Endothelial cell of hepatic sinusoid (primary cell): ENCODE measurements at regions not wholly inside any gene's neighbourhood (a gene's known extent, or its start where the extent isn't known, plus 50 kb on each side); places are given as distances from the start of the nearest gene placed in this dataset.

ENCODE experiments used
- in situ Hi-C: cut with HindIII; loops from 2 replicates; pipeline ENCODE4 v1.10.0; 2017; ENCODE audit warnings: low sequenced_read_pairs

DNA sequence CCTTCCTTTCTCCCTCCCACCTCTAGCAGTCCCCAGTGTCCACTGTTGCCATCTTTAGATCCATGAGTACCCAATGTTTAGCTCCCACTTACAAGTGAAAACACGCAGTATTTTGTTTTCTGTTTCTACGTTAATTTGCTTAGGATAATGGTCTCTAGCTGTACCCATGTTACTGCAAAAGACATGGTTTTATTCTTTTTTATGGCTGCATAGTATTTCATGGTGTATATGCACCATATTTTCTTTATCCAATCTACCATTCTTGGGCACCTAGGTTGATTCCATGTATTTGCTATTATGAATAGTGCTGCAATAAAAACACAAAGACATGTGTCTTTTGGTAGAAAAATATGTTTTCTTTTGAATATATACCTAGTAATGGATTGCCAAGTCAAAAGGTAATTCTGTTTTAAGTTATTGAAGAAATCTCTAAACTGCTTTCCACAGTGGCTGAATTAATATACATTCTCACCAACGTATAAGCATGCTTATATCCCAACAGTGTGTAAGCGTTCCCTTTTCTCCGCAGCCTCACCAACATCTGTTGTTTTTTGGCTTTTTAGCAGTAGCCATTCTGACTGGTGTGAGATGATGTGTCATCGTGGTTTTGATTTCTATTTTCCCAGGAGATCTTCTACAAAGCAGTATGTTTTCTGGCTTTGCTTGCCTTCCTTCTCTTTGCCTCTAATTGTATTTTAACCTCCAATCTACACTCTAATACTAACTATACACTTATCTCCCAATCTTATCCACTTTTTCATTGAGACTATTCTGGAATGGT, 179.5 kb upstream of the PHF14 start:
- in situ Hi-C loops, result no loop called here

DNA sequence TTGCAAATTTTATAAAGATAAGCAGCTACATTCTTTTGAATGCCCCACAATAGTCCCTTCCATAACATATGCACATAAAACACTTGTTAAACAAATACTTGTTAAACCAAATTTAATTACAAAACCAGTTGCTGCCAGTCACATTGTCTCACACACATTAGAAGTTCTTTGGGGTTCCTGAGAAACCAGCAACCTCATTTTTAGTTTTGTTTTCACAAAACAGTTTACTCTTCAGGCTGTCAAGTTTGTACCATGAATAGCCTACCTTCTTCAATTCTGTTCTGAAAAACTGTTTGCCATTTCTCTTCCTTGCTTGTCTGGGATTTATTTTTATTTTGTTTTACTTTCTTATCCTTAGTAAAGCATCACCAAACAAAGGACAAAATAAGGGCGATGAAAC, 176.5 kb upstream of the PHF14 start:
- in situ Hi-C loops, result no loop called here

DNA sequence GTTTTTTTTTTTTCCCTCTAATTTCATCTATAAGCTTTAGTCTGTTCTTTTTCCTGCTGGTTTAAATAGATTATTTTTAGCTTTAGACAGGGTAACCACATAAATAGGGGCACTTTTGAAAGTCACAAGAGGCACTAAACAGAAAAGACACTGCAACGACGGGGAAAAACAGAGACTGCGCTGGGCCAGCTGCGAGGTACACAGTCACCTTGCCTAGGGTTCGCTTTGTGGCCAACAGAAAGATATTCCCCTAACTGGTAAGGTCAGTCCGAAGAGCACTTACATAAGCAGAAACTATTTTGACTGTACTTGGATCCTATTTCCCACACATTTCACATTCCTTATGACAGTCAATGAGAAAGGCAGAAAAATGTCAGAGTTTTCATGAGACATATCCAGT, 175.6 kb upstream of the PHF14 start:
- in situ Hi-C loops, result no loop called here

DNA sequence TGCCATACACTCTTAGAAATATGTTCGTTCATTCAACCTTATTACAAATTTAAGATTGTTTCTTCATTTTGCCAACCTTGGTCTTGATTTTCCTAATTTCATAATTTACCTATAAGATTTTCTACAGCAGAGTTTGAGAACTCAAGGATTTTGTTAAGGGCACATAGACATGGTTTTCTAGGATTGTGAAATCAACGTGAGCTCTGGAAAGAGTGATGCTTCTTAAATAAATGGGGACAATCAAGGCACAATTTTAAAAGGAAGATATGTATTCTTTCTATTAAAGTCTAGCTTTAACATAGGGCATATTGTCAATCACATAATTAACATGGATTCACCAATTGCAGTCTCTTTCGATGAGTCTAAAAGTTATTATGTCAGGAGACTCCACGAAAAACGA, 174.2 kb upstream of the PHF14 start:
- in situ Hi-C loops, result no loop called here

DNA sequence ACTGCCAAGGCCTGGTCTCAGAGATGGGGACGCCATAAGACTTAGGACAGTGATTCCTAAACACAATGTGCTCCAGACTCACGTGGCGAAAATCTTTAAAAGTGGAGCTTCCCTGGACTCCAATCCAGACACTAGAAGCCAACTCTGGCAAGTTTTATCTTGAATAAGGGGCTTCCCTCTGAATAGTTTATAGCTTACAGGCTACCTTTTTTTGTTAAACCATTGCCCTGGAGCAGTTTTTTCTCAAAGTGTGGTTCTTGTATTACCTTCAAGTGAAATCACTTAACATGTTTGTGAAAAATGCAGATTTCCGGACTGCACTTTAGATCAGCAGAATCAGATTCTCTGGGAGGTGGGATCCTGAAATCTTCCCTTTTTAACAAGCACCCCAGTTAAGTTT, 171.7 kb upstream of the PHF14 start:
- in situ Hi-C loops, result no loop called here

DNA sequence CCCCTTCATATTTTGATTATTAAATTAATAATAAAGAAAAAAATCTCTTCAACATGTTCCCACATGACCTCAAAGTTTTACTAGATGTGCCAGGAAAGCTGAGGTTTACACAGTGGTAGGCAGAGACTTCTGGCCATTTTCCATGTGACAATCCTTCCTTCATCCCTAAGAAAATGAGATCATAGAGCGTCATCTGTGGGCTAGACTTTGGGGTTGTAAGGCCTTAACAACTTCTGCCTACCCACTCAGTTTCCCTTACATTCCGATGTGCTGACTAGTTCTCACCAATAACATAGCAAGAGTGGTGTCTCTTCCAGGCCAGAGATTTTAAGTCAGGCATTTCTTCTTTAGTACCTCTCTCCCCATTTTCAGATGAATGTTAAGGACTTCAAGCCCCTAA, 171.1 kb upstream of the PHF14 start:
- in situ Hi-C loops, result no loop called here

DNA sequence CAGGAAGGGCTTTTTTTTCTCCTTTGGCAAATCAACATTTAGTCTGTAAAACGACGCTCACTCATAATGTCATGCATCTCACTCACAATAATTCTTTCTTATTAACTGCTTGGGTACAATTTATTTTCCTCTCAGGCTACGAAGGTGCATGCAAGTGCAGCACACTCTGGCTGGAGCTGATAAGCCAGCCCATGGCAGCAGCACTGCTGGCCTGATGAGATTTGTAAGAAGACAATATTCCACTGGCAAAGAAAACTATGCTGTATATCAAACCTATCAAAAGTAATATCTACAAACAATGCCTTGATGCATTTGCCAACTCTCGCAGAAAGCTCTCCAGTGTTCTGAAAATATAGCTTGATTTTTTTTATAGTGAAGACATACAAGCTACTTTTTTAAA, 170.0 kb upstream of the PHF14 start:
- in situ Hi-C loops, result no loop called here

DNA sequence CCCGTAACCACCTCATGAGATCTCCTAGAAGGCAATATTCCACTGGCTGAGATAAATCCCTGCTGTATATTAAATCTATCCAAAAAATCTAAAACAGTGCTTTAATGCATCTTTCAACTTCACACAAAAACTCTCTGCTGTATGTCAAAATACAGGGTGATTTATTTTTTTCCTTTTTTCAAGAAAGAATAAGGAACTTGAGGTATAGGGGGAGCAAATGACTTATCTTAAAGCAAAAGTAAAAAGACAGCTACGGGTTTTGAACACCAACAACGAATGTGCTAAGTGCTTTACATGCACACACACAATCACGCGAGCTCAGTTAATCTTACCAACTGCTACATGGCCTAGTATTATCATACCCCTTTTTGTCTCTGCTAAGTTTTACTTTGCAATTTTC, 168.9 kb upstream of the PHF14 start:
- in situ Hi-C loops, result no loop called here

DNA sequence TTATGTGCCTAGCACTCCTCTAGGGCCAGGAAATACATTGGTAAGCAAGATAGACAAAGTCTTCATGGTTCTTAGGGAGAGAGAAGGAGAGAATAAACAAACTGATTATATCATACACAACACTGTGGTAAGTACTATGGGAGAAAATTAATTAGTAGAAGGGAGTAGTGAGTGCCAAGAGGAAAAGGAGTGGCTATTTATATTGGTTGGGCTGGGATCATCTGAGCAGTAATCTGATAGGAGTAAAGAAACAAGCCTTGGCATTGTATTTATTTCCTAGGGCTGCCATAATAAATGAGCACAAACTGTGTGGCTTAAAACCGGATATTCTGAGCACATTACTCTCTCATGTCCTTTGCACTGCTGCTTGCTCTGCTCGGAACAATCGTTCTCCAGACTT, 158.1 kb upstream of the PHF14 start:
- in situ Hi-C loops, result no loop called here

DNA sequence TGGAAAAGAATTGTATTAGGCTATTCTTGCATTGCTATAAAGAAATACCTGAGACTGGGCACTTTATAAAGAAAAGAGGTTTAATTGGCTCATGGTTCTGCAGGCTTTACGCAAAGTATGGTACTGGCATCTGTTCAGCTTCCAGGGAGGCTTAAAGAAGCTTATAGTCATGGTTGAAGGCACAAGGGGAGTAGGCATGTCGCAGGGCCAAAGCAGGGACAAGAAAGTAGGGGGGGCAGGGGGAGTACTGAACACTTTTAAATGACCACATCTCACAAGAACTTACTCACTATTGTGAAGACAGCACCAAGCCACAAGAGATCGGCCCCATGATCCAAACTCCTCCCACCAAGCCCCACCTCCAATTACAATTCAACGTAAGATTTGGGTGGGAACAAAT, 152.5 kb upstream of the PHF14 start:
- in situ Hi-C loops, result no loop called here

DNA sequence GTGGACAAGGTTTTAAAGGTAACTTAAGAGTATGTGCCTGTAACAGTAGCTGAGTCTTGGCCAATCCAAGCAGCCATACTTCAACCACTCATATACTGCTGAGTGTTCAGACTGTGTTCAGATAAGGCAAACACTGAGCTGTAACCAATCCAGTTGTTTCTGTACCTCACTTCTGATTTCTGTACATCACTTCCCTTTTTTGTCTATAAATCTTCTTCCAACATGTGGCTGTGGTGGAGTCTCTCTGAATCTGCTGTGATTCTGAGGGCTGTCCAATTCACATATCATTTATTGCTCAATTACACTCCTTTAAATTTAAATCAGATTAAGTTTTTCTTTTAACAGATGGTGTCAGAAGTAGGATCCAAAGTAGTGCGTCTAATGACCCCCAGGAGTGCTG, 149.5 kb upstream of the PHF14 start:
- in situ Hi-C loops, result no loop called here

DNA sequence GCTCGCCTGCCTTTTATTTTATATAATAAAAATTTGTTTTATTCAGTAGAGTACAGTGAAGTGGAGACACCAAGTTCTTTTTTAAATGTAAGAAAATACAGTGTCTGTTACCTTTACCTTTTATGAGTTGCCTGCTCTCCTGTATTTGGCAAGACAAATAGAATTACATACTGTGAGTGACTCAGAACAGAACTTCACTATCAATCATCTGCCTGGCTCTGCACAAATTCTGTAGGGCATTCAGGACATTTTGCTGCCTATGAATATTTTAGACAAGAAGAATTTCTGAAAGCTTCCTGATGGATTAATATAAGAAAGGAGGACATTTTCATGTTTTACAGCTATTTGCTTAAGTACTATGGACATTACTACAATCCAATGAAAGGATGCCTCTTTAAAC, 135.4 kb upstream of the PHF14 start:
- in situ Hi-C loops, result no loop called here

DNA sequence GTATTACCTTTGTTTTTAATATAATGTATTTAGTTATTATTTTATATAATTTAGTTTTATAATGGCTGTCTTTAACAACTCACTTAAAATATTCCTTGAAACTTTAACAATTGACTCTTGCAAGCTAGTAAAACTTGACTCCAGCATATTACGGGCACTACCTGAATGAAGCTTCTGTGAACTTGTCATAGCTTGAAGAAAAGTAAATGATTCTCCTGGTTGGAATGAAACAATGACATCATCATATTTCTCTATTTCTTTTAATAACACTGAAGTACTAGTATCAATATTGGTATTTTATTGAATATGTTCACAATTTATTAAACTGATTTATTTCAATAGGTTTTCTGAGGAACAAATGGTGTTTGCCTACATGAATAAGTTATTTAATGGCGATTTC, 128.4 kb upstream of the PHF14 start:
- in situ Hi-C loops, result no loop called here

DNA sequence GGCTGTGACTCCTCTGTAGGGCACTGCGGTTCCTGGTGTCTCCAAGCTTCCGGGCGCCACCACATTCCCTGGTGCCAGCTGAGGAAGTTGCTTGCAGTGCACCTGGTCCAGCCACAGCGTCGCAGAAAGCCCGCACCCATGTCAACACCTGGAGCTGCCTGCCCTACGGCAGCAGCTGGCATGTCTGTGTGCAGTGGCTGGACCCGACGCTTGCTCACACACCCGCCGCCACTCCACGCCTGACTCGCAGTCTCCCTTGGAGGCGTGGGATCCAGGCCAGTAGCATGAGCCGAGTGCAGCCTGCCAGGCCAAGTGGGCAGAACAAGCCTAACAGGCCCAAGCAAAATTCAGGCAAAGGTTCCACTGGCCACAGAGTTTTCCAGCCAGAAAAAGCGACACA, 118.1 kb upstream of the PHF14 start:
- in situ Hi-C loops, result no loop called here

DNA sequence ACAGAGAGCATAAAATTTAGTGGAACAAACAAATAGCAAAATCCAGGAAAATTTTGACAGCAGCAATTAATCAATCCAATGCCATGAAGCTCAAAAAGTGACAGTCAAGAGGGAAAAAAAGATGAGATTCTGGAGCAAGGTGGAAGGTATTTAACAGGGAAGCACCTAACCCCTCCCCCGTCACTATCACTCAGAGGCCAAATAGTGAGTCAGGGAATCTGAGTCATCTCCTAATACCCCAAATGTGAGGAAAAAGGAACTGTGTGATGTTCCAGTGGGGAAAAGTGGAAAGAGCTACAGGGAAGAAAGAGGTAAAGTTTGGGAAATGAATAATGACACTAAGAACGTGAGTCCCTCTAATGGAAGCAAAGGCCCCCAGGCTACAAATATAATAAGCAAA, 113.2 kb upstream of the PHF14 start:
- in situ Hi-C loops, result no loop called here

DNA sequence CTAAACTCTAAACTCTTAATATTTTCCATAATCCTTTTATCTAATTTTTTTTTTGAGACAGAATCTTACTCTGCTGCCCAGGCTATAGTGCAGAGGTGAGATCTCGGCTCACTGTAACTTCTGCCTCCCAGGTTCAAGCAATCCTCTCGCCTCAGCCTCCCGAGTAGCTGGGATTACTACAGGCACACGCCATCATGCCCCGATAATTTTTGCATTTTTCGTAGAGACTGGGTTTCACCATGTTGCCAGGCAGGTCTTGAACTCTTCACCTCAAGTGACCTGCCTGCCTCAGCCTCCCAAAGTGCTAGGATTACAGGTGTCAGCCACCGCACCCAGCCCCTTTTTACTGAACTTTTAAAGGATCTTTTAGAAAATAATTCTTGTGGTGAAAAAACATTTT, 110.2 kb upstream of the PHF14 start:
- in situ Hi-C loops, result no loop called here

DNA sequence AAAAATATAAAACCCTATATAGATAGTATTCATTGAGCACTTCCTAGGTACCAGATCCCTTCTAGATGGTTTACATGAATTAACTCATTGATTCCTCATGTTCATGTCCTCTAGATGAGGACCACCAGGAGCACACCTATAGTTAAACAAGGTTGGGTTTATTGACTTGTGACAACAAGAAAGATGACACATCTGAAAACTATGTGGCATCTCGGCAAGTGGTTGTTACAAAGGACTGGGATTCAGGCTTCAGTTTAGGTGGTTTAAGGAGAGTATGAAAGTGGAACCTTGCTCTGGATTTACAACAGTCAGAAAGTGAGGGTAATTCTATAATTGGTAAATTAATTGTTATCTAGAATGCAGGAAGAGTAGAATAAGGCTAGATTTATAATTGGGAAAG, 99.0 kb upstream of the PHF14 start:
- in situ Hi-C loops, result no loop called here

DNA sequence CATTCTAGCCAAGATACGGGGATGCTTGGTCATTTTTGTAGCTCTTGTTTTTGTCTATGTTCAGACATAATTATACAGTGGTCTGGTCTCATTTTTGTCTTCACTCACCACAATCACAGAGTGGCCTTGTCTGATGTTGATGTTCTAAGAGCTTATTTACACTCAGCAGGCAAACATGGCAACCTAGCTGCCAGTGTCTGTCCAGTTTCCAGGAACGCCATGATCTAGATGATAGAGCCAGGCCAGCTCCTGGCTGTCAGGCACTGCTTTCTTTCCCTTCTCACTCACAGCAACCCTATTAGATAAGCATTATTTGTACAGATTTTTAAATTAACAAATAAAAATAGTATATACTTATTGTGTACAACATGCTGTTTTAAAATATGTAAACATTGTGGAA, 98.6 kb upstream of the PHF14 start:
- in situ Hi-C loops, result no loop called here

DNA sequence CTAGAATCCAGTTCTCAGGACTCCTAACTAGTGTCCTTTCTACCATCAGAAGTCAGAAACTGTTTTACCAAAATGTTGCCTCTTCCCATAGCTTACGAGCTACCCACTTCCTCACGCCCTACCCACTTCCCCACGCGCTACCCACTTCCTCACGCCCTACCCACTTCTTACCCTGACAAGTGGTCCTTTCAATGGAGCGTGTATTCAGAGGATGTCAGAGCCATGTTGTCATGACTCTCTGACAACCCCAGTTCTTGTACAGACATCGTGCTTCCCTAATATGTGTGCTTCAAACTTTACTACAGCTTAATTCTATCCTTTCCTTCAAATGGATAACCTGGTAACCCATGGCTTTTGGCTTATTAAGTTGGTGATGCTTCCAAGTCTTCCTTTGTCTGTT, 84.8 kb upstream of the PHF14 start:
- in situ Hi-C loops, result no loop called here

DNA sequence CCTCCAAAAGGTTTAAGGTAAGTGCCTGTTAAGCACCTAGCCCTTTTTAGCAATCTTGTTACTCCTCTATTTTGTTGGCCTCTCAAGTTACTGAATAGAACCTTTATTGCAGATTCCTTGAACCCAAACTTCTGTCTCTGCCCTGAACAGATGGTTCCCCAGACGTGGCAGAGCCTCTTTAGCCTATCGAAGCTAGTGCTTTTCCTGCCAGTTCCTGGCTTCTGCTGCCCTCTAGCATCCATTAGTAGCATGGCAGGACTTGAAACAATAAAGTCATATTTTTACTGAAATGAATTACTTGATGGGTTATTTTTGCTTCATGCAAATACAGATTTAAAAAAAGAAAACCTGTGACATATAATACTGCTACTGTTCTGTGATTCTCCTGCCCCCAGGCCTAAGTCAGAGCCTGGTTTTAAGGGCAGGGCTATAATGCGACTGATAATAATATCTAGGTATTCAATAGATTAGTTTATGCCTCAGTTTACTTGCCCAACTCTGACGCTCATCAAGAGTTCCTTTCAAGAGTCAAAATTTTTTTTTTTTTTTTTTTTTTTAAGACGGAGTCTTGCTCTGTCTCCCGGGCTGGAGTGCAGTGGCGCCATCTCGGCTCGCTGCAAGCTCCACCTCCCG, 84.3 kb upstream of the PHF14 start:
- in situ Hi-C loops, result no loop called here

DNA sequence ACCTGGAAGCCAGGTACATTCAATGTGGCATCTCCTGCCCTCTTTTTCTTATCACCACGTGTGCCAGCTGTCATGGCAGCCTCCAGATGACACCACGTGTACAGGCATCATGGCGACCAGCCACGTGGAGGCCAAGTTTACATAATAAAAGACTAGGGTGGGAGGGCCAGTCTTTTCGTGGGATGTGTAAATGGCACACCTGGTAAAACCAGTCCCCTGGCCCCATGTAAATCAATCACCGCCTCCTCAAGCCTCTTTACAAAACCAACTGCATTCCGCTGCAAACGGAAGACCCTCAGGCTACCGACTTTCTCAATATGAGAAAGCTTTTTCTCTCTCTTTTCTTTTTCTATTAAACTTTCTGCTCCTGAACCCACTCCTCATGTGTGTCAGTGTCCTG, 65.1 kb upstream of the PHF14 start:
- in situ Hi-C loops, result no loop called here

DNA sequence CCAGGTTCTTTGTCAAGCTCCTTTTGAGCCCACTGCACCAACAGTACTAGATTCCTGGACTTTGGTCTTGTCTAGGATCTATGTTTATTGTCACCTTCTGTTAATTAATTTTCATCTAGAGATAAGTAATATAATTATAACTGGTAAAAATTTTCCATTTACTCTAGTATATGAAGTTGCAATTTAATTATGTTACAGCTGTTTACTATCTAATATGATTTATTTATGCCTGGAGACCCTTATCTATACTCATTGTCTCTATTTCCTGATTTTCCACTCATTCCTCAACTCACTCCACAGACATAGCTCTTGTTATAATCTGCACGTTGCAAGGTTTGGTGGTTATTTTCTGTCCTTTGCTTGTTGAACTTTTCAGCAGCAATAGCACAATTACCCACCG, 63.2 kb upstream of the PHF14 start:
- in situ Hi-C loops, result no loop called here

DNA sequence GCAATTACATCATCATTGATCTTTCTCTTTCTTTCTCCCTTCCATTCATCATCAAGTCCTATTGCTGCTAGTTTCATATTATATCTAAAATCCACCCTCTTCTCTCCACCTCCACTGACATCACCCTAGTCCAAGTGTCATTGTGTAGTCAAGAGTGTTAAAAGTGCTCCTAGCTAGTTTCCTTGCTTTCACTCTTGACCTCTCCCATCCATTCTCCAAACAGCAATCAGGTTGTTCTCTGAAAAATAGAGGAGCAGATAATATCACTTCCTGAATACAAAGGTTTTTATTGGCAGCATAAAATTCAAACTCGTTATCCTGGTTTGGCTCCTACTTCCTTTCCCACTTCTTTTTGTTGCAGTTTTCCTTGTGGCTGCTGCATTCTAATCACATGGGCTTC, 61.6 kb upstream of the PHF14 start:
- in situ Hi-C loops, result no loop called here
